GM12878 (cell line): ENCODE measurements at regions not wholly inside any gene's neighbourhood (a gene's known extent, or its start where the extent isn't known, plus 50 kb on each side); places are given as distances from the start of the nearest gene placed in this dataset.

Experiments
- ATAC-seq: fragments of 200-7000 bp; cut with Tn5 transposase; 3 replicates; pipeline ENCODE4 v1.9.1; 2020; ENCODE audit warnings: mild to moderate bottlenecking, moderate library complexity
- BruUV-seq: library from RNA; stranded (reverse); fragments of 400-500 nt; replicated peaks from 2 replicates; lab custom pipeline; 2021; lab: Mats Ljungman, UMichigan
- CTCF ChIA-PET: fragments of 300-600 bp; sonication (Branson Sonifier 250); formaldehyde crosslinking; extraction: SDS; loops from one replicate; lab custom pipeline; 2021; ENCODE audit warnings: inconsistent platforms; lab: Yijun Ruan, JAX
- POLR2A ChIA-PET: fragments of 350-600 bp; formaldehyde crosslinking; extraction: SDS; loops from one replicate; lab custom pipeline; 2021; ENCODE audit warnings: inconsistent platforms; lab: Charles Lee
- RAD21 ChIA-PET: fragments of 300-600 bp; sonication (Branson Sonifier 250); formaldehyde crosslinking; loops from one replicate; lab custom pipeline; 2023; ENCODE audit warnings: antibody characterized with exemption; ENCODE audit not compliant: unreplicated experiment; lab: Charles Lee
- SMC1A ChIA-PET: fragments of 300-600 bp; sonication (Branson Sonifier 250); formaldehyde crosslinking; loops from one replicate; lab custom pipeline; 2023; ENCODE audit not compliant: unreplicated experiment, uncharacterized antibody; lab: Charles Lee
- DNase-seq: peaks from one replicate; pipeline ENCODE4 v3.0.0-alpha.2; 2011; ENCODE audit warnings: low read depth, low spot score
- FAIRE-seq: peaks from 3 replicates; lab custom pipeline; 2011; peaks lifted over from hg19 to GRCh38; lab: Jason Lieb, UNC
- H2AFZ ChIP-seq: 2 replicates; pipeline ENCODE4 v1.6.0; 2011; ENCODE audit warnings: low read depth, low read length, control low read depth; ENCODE audit not compliant: control insufficient read depth
- H3K27ac ChIP-seq: 2 replicates; pipeline ENCODE4 v1.5.1; 2011; ENCODE audit warnings: control low read depth; ENCODE audit not compliant: control insufficient read depth, insufficient read depth
- H3K27me3 ChIP-seq, 2 experiments: replicated peaks in 1 of 2; 2 replicates each; pipeline versions ENCODE4 v1.6.0 to v1.6.1; 2011; ENCODE audit warnings: low read length in 1 of 2; ENCODE audit not compliant: control insufficient read depth in 2 of 2, insufficient read depth in 2 of 2
- H3K36me3 ChIP-seq, 2 experiments: 2 replicates each; pipeline ENCODE4 v1.5.1; 2011; ENCODE audit warnings: low read length in 1 of 2; ENCODE audit not compliant: control insufficient read depth in 2 of 2, insufficient read depth in 2 of 2
- H3K4me1 ChIP-seq: 2 replicates; pipeline ENCODE4 v1.6.1; 2011; ENCODE audit warnings: mild to moderate bottlenecking, low read length, moderate library complexity, mixed read lengths; ENCODE audit not compliant: control insufficient read depth, insufficient read depth
- H3K4me2 ChIP-seq: 2 replicates; pipeline ENCODE4 v1.6.0; 2011; ENCODE audit warnings: control low read depth; ENCODE audit not compliant: control insufficient read depth, insufficient read depth
- H3K4me3 ChIP-seq: fragments of 200-600 bp; sonication (generic); 2 replicates; pipeline ENCODE4 v1.5.1; 2016
- H3K79me2 ChIP-seq: 2 replicates; pipeline ENCODE4 v1.6.0; 2011; ENCODE audit warnings: low read length; ENCODE audit not compliant: control insufficient read depth, insufficient read depth
- H3K9ac ChIP-seq: 2 replicates; pipeline ENCODE4 v1.8.0; 2011; ENCODE audit warnings: low read length, control low read depth, mixed read lengths; ENCODE audit not compliant: control insufficient read depth, insufficient read depth
- H3K9me3 ChIP-seq: replicated peaks from 3 replicates; pipeline ENCODE4 v1.5.1; 2011; ENCODE audit warnings: mild to moderate bottlenecking, low read length; ENCODE audit not compliant: control insufficient read depth, insufficient read depth
- H4K20me1 ChIP-seq: 2 replicates; pipeline ENCODE4 v1.6.0; 2011; ENCODE audit not compliant: control insufficient read depth, insufficient read depth
- CBX3 ChIP-seq: fragments of 200-600 bp; sonication (generic); IDR thresholded peaks from 2 replicates; pipeline ENCODE4 v1.6.1; 2016; ENCODE audit warnings: low read depth, borderline replicate concordance
- SMC3 ChIP-seq: IDR thresholded peaks from 2 replicates; pipeline ENCODE4 v1.6.1; 2011; ENCODE audit warnings: low read length, improper control_type of control experiment, borderline replicate concordance
- TAF1 ChIP-seq: IDR thresholded peaks from 2 replicates; pipeline ENCODE4 v1.6.1; 2011; ENCODE audit warnings: mild to moderate bottlenecking, low read depth, low read length, borderline replicate concordance
- ZBED1 ChIP-seq: IDR thresholded peaks from 2 replicates; pipeline ENCODE4 v1.6.1; 2016; ENCODE audit warnings: borderline replicate concordance
- ZNF207 ChIP-seq: fragments of 450-650 bp; IDR thresholded peaks from 2 replicates; pipeline ENCODE4 v1.6.1; 2014; ENCODE audit warnings: antibody characterized with exemption, mild to moderate bottlenecking, borderline replicate concordance
- ZNF687 ChIP-seq: fragments of 450-650 bp; IDR thresholded peaks from 2 replicates; pipeline ENCODE4 v1.6.1; 2017; ENCODE audit warnings: mild to moderate bottlenecking, moderate library complexity
- WGBS: methylation state at CpG from one replicate; pipeline ENCODE4 v1.1.6; 2016; ENCODE audit warnings: low lambda C conversion rate; ENCODE audit not compliant: insufficient replicate concordance, insufficient coverage; ENCODE audit errors: missing lambda C conversion rate; 5-methylcytosine and 5-hydroxymethylcytosine counted together
- in situ Hi-C: fragments of 300-500 bp; cut with MboI; formaldehyde crosslinking; loops from 9 replicates; pipeline ENCODE4 v1.14.3; 2018; ENCODE audit warnings: mixed read lengths
- intact Hi-C: fragments of 100-400 bp; cut with micrococcal nuclease; formaldehyde crosslinking; loops from one replicate; pipeline ENCODE4 v1.14.2; 2022; ENCODE audit not compliant: unreplicated experiment

GRCh38 chr18:55072181-55072580, 112.9 kb upstream of the CCDC68 start:
- in situ Hi-C loops (no loop called here), intact Hi-C loops (no loop called here)
- WGBS: 0% methylated on average over 2 of the region's 2 CpGs
- RAD21 ChIA-PET: no interaction called here
- no peak overlapping the region for H3K27ac ChIP-seq
- DNase-seq (no peak), FAIRE-seq (no peak), ATAC-seq (no peak)
- CTCF ChIA-PET: interaction anchor here (1.0 kb wide), 1 partner anchor 13 kb away, joined by 3 read pairs; no protein-coding TSS in a partner anchor
- SMC1A ChIA-PET: interaction anchor here (1.1 to 6.6 kb wide), 4 partner anchors 10 to 23 kb away, joined by 3 to 49 read pairs (median 17); no protein-coding TSS in a partner anchor
- no peaks in the 10 kb centered on the region for H3K27me3 ChIP-seq
- POLR2A ChIA-PET: interaction anchor here (0.8 to 1.6 kb wide), 2 partner anchors 13 to 15 kb away, joined by 3 to 5 read pairs; no protein-coding TSS in a partner anchor
- no peak overlapping the region for H2AFZ ChIP-seq
- no peaks in the 10 kb centered on the region for H4K20me1 ChIP-seq
- BruUV-seq: no TSS peak
- no peaks in the 10 kb centered on the region for H3K79me2 ChIP-seq
- no peak for TF ChIP-seq ZBED1
- no peak for TF ChIP-seq CBX3
- TF ChIP-seq ZNF207: no peak
- TF ChIP-seq SMC3: no peak
- TF ChIP-seq TAF1: no peak
- no peak for TF ChIP-seq ZNF687
- H3K36me3 ChIP-seq: no peaks in the 10 kb centered on the region
- H3K4me3 ChIP-seq: no peak overlapping the region
- H3K9me3 ChIP-seq: no peaks in the 10 kb centered on the region
- peaks cover 22% of the 10 kb centered on the region for H3K4me1 ChIP-seq
- no peak overlapping the region for H3K4me2 ChIP-seq
- H3K9ac ChIP-seq: no peak overlapping the region
